H1 (cell line): ENCODE measurements at regions not wholly inside any gene's neighbourhood (a gene's known extent, or its start where the extent isn't known, plus 50 kb on each side); places are given as distances from the start of the nearest gene placed in this dataset.

Experiments
- CTCF ChIA-PET: fragments of 300-600 bp; sonication (Branson Sonifier 250); formaldehyde crosslinking; loops from one replicate; lab custom pipeline; 2021; ENCODE audit not compliant: partially characterized antibody; lab: Charles Lee
- POLR2A ChIA-PET: fragments of 300-600 bp; sonication (Branson Sonifier 250); formaldehyde crosslinking; loops from one replicate; lab custom pipeline; 2021; ENCODE audit warnings: inconsistent platforms; ENCODE audit not compliant: partially characterized antibody; lab: Charles Lee
- DNase-seq, 2 experiments: peaks; one replicate each; pipeline versions ENCODE4 v3.0.0 to v3.0.0-alpha.2; 2010 to 2022; ENCODE audit warnings: low spot score in 2 of 2, low read depth in 1 of 2, mixed read lengths in 1 of 2
- FAIRE-seq: peaks from 2 replicates; lab custom pipeline; 2011; peaks lifted over from hg19 to GRCh38; lab: Jason Lieb, UNC
- H2AFZ ChIP-seq: 2 replicates; pipeline ENCODE4 v1.8.1; 2012; ENCODE audit warnings: low read length, inconsistent platforms
- H2AK5ac ChIP-seq: 2 replicates; pipeline ENCODE4 v1.6.1; 2013; ENCODE audit warnings: low read depth, low read length
- H2BK120ac ChIP-seq: replicated peaks from 2 replicates; pipeline ENCODE3; 2013; ENCODE audit warnings: low read depth, low read length, inconsistent platforms
- H2BK12ac ChIP-seq: 2 replicates; pipeline ENCODE4 v1.6.1; 2013; ENCODE audit warnings: low read depth, low read length
- H2BK15ac ChIP-seq: 2 replicates; pipeline ENCODE4 v1.6.1; 2013; ENCODE audit warnings: low read length
- H2BK20ac ChIP-seq: 2 replicates; pipeline ENCODE4 v1.6.1; 2013; ENCODE audit warnings: low read length
- H2BK5ac ChIP-seq: 2 replicates; pipeline ENCODE4 v1.6.1; 2013; ENCODE audit warnings: low read depth, low read length
- H3K14ac ChIP-seq: 2 replicates; pipeline ENCODE4 v1.6.1; 2013; ENCODE audit warnings: inconsistent platforms; ENCODE audit not compliant: insufficient read length
- H3K18ac ChIP-seq: 2 replicates; pipeline ENCODE4 v1.6.1; 2013; ENCODE audit warnings: low read length; ENCODE audit errors: extremely low read depth
- H3K23ac ChIP-seq: 2 replicates; pipeline ENCODE4 v1.6.1; 2013; ENCODE audit warnings: inconsistent platforms; ENCODE audit not compliant: insufficient read length
- H3K23me2 ChIP-seq: 2 replicates; pipeline ENCODE4 v1.6.1; 2013; ENCODE audit warnings: low read depth, low read length
- H3K27ac ChIP-seq: 2 replicates; pipeline ENCODE4 v1.6.1; 2011; ENCODE audit warnings: low read depth, low read length, inconsistent platforms
- H3K27me3 ChIP-seq, 4 experiments: replicated peaks in 1 of 4; 1 replicate in 1 of 4; 2 replicates in 3 of 4; pipeline versions ENCODE4 v1.6.1 to v1.8.1; 2011 to 2013; ENCODE audit warnings: low read length in 3 of 4, mild to moderate bottlenecking in 3 of 4, inconsistent platforms in 2 of 4, mixed read lengths in 2 of 4, moderate library complexity in 1 of 4; ENCODE audit not compliant: control insufficient read depth in 3 of 4, insufficient read depth in 3 of 4; ENCODE audit errors: extremely low read depth in 1 of 4
- H3K36me3 ChIP-seq, 4 experiments: 2 replicates each; pipeline versions ENCODE4 v1.6.1 to v1.8.1; 2011 to 2013; ENCODE audit warnings: mild to moderate bottlenecking in 4 of 4, low read length in 3 of 4, moderate library complexity in 2 of 4, control low read depth in 1 of 4, inconsistent platforms in 1 of 4; ENCODE audit not compliant: insufficient read depth in 4 of 4, control insufficient read depth in 2 of 4
- H3K4ac ChIP-seq: replicated peaks from 2 replicates; pipeline ENCODE3; 2013; ENCODE audit warnings: low read length, low read depth, mixed read lengths, inconsistent platforms; ENCODE audit not compliant: insufficient read length
- H3K4me1 ChIP-seq, 4 experiments: replicated peaks in 1 of 4; 1 replicate in 1 of 4; 2 replicates in 3 of 4; pipeline versions ENCODE4 v1.6.1 to v1.8.1; 2011 to 2013; ENCODE audit warnings: low read length in 3 of 4, inconsistent platforms in 2 of 4, mixed read lengths in 1 of 4; ENCODE audit not compliant: insufficient read depth in 4 of 4, control insufficient read depth in 3 of 4
- H3K4me2 ChIP-seq, 2 experiments: 2 replicates each; pipeline versions ENCODE4 v1.6.1 to v1.8.1; 2011 to 2013; ENCODE audit warnings: low read depth in 2 of 2, low read length in 2 of 2, control low read depth in 1 of 2, inconsistent platforms in 1 of 2, mild to moderate bottlenecking in 1 of 2; ENCODE audit not compliant: insufficient read depth in 1 of 2
- H3K4me3 ChIP-seq, 4 experiments: fragments of 200-600, 300-600 bp in 1 of 4; sonication (generic), shearing (Covaris generic), sonication (Bioruptor Twin) in 1 of 4; 2 replicates each; pipeline versions ENCODE4 v1.5.1 to v1.8.1; 2011 to 2016; ENCODE audit warnings: low read length in 4 of 4, low read depth in 3 of 4, control low read depth in 2 of 4, inconsistent platforms in 2 of 4, mild to moderate bottlenecking in 2 of 4, mixed read lengths in 1 of 4, moderate library complexity in 1 of 4; ENCODE audit not compliant: insufficient read depth in 2 of 4; ENCODE audit errors: extremely low read depth in 1 of 4
- H3K56ac ChIP-seq: replicated peaks from 2 replicates; pipeline ENCODE3; 2013; ENCODE audit warnings: low read depth, mild to moderate bottlenecking, mixed read lengths, low read length, inconsistent platforms; ENCODE audit not compliant: insufficient read length
- H3K79me1 ChIP-seq: 2 replicates; pipeline ENCODE4 v1.6.1; 2013; ENCODE audit warnings: low read depth, low read length, control low read depth
- H3K79me2 ChIP-seq, 2 experiments: 2 replicates each; pipeline versions ENCODE4 v1.6.1 to v1.8.1; 2012 to 2013; ENCODE audit warnings: low read length in 2 of 2, mild to moderate bottlenecking in 2 of 2, inconsistent platforms in 1 of 2; ENCODE audit not compliant: insufficient read depth in 2 of 2, control insufficient read depth in 1 of 2
- H3K9ac ChIP-seq, 4 experiments: replicated peaks in 1 of 4; 1 replicate in 1 of 4; 2 replicates in 3 of 4; pipeline versions ENCODE4 v1.6.1 to v1.8.1; 2011 to 2013; ENCODE audit warnings: low read depth in 3 of 4, low read length in 3 of 4, control low read depth in 2 of 4, mild to moderate bottlenecking in 2 of 4, moderate library complexity in 2 of 4, inconsistent platforms in 1 of 4; ENCODE audit errors: extremely low read depth in 1 of 4
- H3K9me3 ChIP-seq, 2 experiments: 2 replicates each; pipeline versions ENCODE4 v1.6.1 to v1.8.1; 2012 to 2013; ENCODE audit warnings: mild to moderate bottlenecking in 2 of 2, moderate library complexity in 2 of 2, control low read depth in 1 of 2, inconsistent platforms in 1 of 2, low read depth in 1 of 2, low read length in 1 of 2, mixed read lengths in 1 of 2; ENCODE audit not compliant: insufficient read depth in 2 of 2
- H4K20me1 ChIP-seq, 2 experiments: replicated peaks in 1 of 2; 2 replicates each; pipeline versions ENCODE3 to v1.8.1; 2011 to 2013; ENCODE audit warnings: inconsistent platforms in 2 of 2, low read length in 2 of 2, mild to moderate bottlenecking in 1 of 2; ENCODE audit not compliant: insufficient read depth in 2 of 2, control insufficient read depth in 1 of 2
- H4K5ac ChIP-seq: 2 replicates; pipeline ENCODE4 v1.6.1; 2013; ENCODE audit warnings: low read length, low read depth, mixed read lengths, inconsistent platforms; ENCODE audit not compliant: insufficient read length
- H4K8ac ChIP-seq: 2 replicates; pipeline ENCODE4 v1.8.0; 2013; ENCODE audit warnings: mild to moderate bottlenecking, moderate library complexity, low read length, inconsistent platforms; ENCODE audit not compliant: insufficient read depth; ENCODE audit errors: extremely low read depth
- H4K91ac ChIP-seq: replicated peaks from 2 replicates; pipeline ENCODE3; 2013; ENCODE audit warnings: low read length, mixed read lengths, inconsistent platforms; ENCODE audit not compliant: insufficient read length
- EP300 ChIP-seq, 2 experiments: IDR thresholded peaks; 1 replicate in 1 of 2; 2 replicates in 1 of 2; pipeline ENCODE4 v1.6.1; 2011 to 2012; ENCODE audit warnings: low read depth in 2 of 2, low read length in 2 of 2, mild to moderate bottlenecking in 2 of 2, borderline replicate concordance in 1 of 2, inconsistent platforms in 1 of 2, moderate library complexity in 1 of 2
- GABPA ChIP-seq: IDR thresholded peaks from 2 replicates; pipeline ENCODE4 v1.6.1; 2011; ENCODE audit warnings: mild to moderate bottlenecking, low read length, moderate library complexity, borderline replicate concordance; ENCODE audit not compliant: insufficient read depth
- POLR2A ChIP-seq, 2 experiments: IDR thresholded peaks; 1 replicate in 1 of 2; 2 replicates in 1 of 2; pipeline ENCODE4 v1.6.1; 2011; ENCODE audit warnings: low read depth in 2 of 2, low read length in 2 of 2, mild to moderate bottlenecking in 2 of 2; ENCODE audit errors: control extremely low read depth in 1 of 2
- POU5F1 ChIP-seq: IDR thresholded peaks from 2 replicates; pipeline ENCODE4 v1.6.1; 2011; ENCODE audit warnings: low read depth, mild to moderate bottlenecking, low read length, moderate library complexity
- RBBP5 ChIP-seq: IDR thresholded peaks from 2 replicates; pipeline ENCODE4 v1.7.1; 2012; ENCODE audit warnings: low read depth, mild to moderate bottlenecking, inconsistent platforms, low read length, moderate library complexity, borderline replicate concordance
- SAP30 ChIP-seq: fragments of 300-600 bp; sonication (generic); IDR thresholded peaks from 2 replicates; pipeline ENCODE4 v1.7.1; 2012; ENCODE audit warnings: low read length, moderate library complexity, mild to moderate bottlenecking, inconsistent platforms; ENCODE audit not compliant: insufficient read depth, insufficient replicate concordance
- SIRT6 ChIP-seq: IDR thresholded peaks from one replicate; pipeline ENCODE4 v1.7.1; 2012; ENCODE audit warnings: low read length, inconsistent platforms
- SIX5 ChIP-seq: IDR thresholded peaks from 2 replicates; pipeline ENCODE4 v1.6.1; 2011; ENCODE audit warnings: mild to moderate bottlenecking, low read depth, low read length
- SP4 ChIP-seq: IDR thresholded peaks from 2 replicates; pipeline ENCODE4 v1.6.1; 2012; ENCODE audit warnings: low read length, inconsistent platforms
- ZNF274 ChIP-seq: IDR thresholded peaks from 2 replicates; pipeline ENCODE4 v1.7.0; 2012; ENCODE audit warnings: low read length, borderline replicate concordance; ENCODE audit errors: extremely low read depth
- WGBS, 2 experiments: shearing (Covaris generic) in 1 of 2; methylation state at CpG; one replicate each; pipeline versions ENCODE4 v1.1.6 to v1.1.7; 2013 to 2015; ENCODE audit warnings: low lambda C conversion rate in 2 of 2, mixed read lengths in 2 of 2, inconsistent platforms in 1 of 2, low coverage in 1 of 2, missing lambda C conversion rate in 1 of 2; ENCODE audit not compliant: insufficient replicate concordance in 2 of 2, insufficient coverage in 1 of 2, insufficient read length in 1 of 2; ENCODE audit errors: extremely low coverage in 1 of 2, missing lambda C conversion rate in 1 of 2; 5-methylcytosine and 5-hydroxymethylcytosine counted together

GRCh38 chr16:85246973-85247372, 134.7 kb upstream of the CIBAR2 start:
- no peak overlapping the region for H4K91ac ChIP-seq
- no peaks in the 10 kb centered on the region for H3K27me3 ChIP-seq
- no peaks in the 10 kb centered on the region for H3K9me3 ChIP-seq
- no peak overlapping the region for H2BK5ac ChIP-seq
- no peak overlapping the region for H3K14ac ChIP-seq
- no peak overlapping the region for H2AK5ac ChIP-seq
- no peak overlapping the region; the same call in 1 of the 2 replicates for H4K8ac ChIP-seq
- no peak overlapping the region for H2BK20ac ChIP-seq
- TF ChIP-seq SP4 = no peak
- TF ChIP-seq SIRT6 = no peak
- no peak for TF ChIP-seq SAP30
- no peak for TF ChIP-seq RBBP5
- no peak for TF ChIP-seq GABPA
- no peak for TF ChIP-seq EP300 (IDR thresholded peaks at IDR 0.05; ENCODE audit: borderline replicate concordance in 1 of 2, low read depth in 2 of 2, low read length in 2 of 2)
- no peak for TF ChIP-seq POLR2A (IDR thresholded peaks at IDR 0.05; ENCODE audit: control extremely low read depth in 1 of 2, low read depth in 2 of 2, low read length in 2 of 2)
- no peak for TF ChIP-seq POU5F1
- TF ChIP-seq SIX5 = no peak
- TF ChIP-seq ZNF274 = no peak
- peaks cover 3% of the 10 kb centered on the region; the same call in 1 of the 2 replicates for H3K23me2 ChIP-seq
- no peak overlapping the region; the same call in 1 of the 2 replicates for H3K18ac ChIP-seq
- no peaks in the 10 kb centered on the region; a peak in 1 of 4 replicates for H3K79me2 ChIP-seq
- H2BK15ac ChIP-seq = no peak overlapping the region
- H2AFZ ChIP-seq = no peak overlapping the region
- H4K20me1 ChIP-seq = peaks cover 4 to 9% of the 10 kb centered on the region in 2 experiments
- H2BK120ac ChIP-seq = no peak overlapping the region
- WGBS, 2 experiments = 91% methylated on average over 8 of the region's 8 CpGs; no CpG with 5 or more reads in 1 of the 2 experiments
- H2BK12ac ChIP-seq = no peak overlapping the region
- H4K5ac ChIP-seq = no peak overlapping the region
- no peak overlapping the region for H3K4me2 ChIP-seq
- H3K4me1 ChIP-seq = peaks cover 0 to 20% (median 4%) of the 10 kb centered on the region in 4 experiments; a peak in 5 of 7 replicates
- H3K4me3 ChIP-seq = no peak overlapping the region
- CTCF ChIA-PET = interaction anchor here (0.6 to 17.5 kb wide), 7 partner anchors 10 to 902 kb away, joined by 3 to 371 read pairs (median 4); no protein-coding TSS in a partner anchor
- FAIRE-seq (no peak), DNase-seq (no peak)
- H3K23ac ChIP-seq = no peak overlapping the region
- no peak overlapping the region for H3K4ac ChIP-seq
- POLR2A ChIA-PET = no interaction called here
- H3K36me3 ChIP-seq = no peaks in the 10 kb centered on the region
- no peak overlapping the region for H3K56ac ChIP-seq
- no peak overlapping the region for H3K9ac ChIP-seq
- H3K79me1 ChIP-seq = peaks cover 7% of the 10 kb centered on the region
- no peak overlapping the region for H3K27ac ChIP-seq
